Muscle of leg (tissue), 3 donors: ENCODE measurements at regions not wholly inside any gene's neighbourhood (a gene's known extent, or its start where the extent isn't known, plus 50 kb on each side); places are given as distances from the start of the nearest gene placed in this dataset.

ENCODE experiments used
- DNase-seq: peaks from one replicate; pipeline ENCODE4 v3.0.0; 2013
- H3K27ac ChIP-seq: one replicate; pipeline ENCODE4 v1.5.1; 2013; ENCODE audit warnings: mild to moderate bottlenecking, low read length, control low read depth
- H3K27me3 ChIP-seq: one replicate; pipeline ENCODE4 v1.6.1; 2013; ENCODE audit warnings: low read length; ENCODE audit not compliant: control insufficient read depth, insufficient read depth
- H3K36me3 ChIP-seq: one replicate; pipeline ENCODE4 v1.6.1; 2013; ENCODE audit warnings: low read length; ENCODE audit not compliant: control insufficient read depth, insufficient read depth
- H3K4me1 ChIP-seq: one replicate; pipeline ENCODE4 v1.6.1; 2013; ENCODE audit warnings: low read length; ENCODE audit not compliant: control insufficient read depth, insufficient read depth
- H3K4me3 ChIP-seq: one replicate; pipeline ENCODE4 v1.5.1; 2013; ENCODE audit warnings: low read length, control low read depth
- H3K9me3 ChIP-seq: replicated peaks from 2 replicates; pipeline ENCODE4 v1.6.1; 2013; ENCODE audit warnings: low read depth, low read length; ENCODE audit not compliant: control insufficient read depth
- WGBS: methylation state at CpG from one replicate; pipeline ENCODE4 v1.1.5; 2013; ENCODE audit warnings: missing lambda C conversion rate; ENCODE audit not compliant: insufficient coverage; 5-methylcytosine and 5-hydroxymethylcytosine counted together

DNA sequence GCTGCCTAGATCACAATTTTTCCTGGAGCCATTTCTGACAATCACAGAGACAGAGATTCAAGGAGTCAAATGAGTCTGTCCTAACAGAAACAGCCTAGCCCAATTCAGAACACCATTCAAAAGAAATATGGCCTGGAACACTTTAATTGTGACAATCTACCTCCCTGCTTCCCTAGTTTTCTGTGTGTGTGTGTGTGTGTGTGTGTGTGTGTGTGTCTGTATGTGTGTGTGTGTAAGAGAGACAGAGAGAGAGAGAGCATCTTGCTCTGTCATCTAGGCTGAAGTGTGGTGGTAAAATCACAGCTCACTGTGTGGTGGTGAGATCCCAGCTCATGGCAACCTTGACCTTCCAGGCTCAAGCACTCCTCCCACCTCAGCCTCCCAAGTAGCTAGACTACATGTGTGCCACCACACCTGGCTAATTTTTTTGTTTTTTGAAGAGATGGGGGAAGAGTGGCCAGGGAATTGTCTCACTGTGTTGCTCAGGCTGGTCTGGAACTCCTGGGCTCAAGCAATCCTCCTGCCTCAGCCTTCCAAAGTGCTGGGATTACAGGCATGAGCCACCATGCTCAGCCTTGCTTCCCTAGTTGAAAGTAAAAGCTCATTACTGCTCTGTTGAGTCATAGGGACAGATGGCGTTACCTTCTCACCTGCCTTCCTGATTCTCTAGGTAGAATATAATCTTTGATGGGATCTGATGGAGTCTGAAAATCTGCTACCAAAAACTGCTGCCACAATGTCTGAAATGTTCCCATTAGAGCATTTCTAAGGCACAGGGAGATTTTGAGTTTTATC is 89.6 kb upstream of the BEND6 start:
- Histone ChIP-seq H3K4me1 (no peaks in the 10 kb centered on the region), H3K27me3 (peaks cover 2% of the 10 kb centered on the region), H3K36me3 (no peaks in the 10 kb centered on the region), H3K27ac (no peak overlapping the region), H3K4me3 (no peak overlapping the region), H3K9me3 (no peaks in the 10 kb centered on the region)
- no peak for DNase-seq
- no CpG with 5 or more reads among the region's 1 CpG for WGBS

DNA sequence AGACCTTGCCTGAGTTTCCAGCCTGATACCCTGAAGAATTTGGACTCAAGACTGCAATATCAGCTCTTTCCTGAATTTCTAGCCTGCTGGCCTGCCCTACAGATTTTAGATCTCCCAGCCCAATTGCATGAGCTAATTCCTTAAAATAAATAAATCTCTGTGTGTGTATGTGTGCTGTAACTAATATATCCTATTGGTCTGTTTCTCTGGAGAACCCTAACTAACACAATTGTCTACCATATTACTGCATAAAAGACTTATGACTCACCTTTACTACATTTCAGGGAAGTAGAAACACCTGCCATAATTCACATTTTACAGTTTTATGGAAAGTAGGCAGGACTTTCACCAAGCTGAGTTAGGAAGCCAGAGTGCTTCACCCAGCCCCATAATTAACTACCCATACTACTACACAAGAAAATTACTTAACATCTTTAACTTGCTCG is 90.7 kb upstream of the BEND6 start:
- Histone ChIP-seq H3K36me3 (no peaks in the 10 kb centered on the region), H3K4me1 (no peaks in the 10 kb centered on the region), H3K27ac (no peak overlapping the region), H3K4me3 (no peak overlapping the region), H3K9me3 (no peaks in the 10 kb centered on the region), H3K27me3 (peaks cover 2% of the 10 kb centered on the region)
- DNase-seq, result no peak
- WGBS, result no CpG with 5 or more reads among the region's 1 CpG

DNA sequence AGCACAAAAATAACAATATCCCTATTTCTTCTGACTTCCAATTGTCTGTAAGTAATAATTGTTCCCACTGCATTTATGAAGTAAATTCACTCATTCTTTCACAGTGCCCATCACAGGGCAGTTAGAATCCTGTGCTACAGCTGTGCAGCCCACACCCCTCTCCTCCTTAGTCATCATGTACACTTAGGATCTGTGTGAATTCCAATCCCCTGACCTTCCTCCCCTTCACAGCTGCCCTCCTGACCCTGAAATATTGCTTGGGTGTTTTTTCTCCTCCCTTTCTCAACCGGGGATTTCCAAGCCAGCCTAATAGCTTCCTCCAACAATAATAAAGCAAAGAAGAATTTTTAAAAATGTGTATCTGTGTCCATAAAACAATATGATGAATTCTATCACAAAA is 91.5 kb upstream of the BEND6 start:
- Histone ChIP-seq H3K36me3 (no peaks in the 10 kb centered on the region), H3K4me1 (no peaks in the 10 kb centered on the region), H3K4me3 (no peak overlapping the region), H3K27ac (no peak overlapping the region), H3K9me3 (no peaks in the 10 kb centered on the region), H3K27me3 (peaks cover 2% of the 10 kb centered on the region)
- no CpG with 5 or more reads among the region's 1 CpG for WGBS
- peak; percentile 6 for DNase-seq

DNA sequence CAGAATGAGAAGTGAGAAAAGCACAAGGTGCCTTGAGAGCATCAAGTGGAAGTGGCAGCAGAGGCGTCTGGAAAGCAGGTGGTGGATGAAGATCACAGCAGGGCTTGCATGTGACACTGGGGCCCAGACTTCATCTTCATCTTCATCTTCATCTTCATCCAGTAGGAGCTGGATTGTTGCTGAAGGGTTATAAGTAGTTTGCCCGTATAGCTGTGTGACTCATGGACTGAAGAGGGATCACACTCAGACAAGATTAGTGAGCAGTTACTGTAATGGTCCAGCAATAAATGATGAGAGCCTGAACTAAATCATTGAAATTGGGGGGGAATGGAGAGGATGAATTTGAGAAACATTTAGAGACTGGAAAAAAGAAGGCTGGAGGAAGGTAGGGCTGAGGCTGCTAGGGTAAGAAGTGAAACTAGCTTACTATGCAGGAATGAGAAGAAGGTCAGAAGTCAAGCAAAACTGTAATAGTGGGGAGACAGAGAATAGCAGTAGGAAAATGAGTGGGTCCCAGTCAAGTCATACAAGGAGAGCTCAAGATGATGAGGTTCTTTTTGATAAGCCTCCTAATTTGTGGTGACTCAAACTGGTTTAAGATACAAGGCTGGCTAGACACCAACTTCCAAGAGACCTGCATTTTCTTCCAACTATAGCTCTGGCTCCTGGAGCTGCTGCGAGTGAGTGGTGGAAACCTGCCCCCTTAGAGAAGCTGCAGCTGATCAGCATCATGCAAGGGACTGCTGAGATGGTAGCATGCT is 92.3 kb upstream of the BEND6 start:
- WGBS, result 78% methylated on average over 1 of the region's 3 CpGs
- DNase-seq, result no peak
- Histone ChIP-seq H3K27me3 (peaks cover 2% of the 10 kb centered on the region), H3K4me1 (no peaks in the 10 kb centered on the region), H3K36me3 (no peaks in the 10 kb centered on the region), H3K27ac (no peak overlapping the region), H3K9me3 (no peaks in the 10 kb centered on the region), H3K4me3 (no peak overlapping the region)

DNA sequence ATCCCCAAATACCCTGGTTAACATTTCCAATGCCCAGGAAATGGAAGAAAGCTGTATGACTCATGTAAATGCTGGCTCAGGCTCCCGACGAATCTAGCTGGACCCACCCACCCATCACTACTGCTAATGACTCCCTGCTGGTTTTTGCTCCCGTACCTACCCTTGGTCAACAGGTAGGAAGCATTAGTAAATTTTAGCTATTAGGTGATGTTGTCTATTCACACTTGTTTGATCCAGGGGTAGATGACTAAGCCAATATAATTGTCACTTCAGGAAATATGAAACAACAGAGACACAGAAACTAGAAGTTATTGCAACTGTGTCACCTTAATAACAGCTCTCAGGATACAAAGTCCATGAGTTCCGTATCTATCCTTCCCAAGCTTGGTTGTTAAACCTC is 94.4 kb upstream of the BEND6 start:
- no peaks in the 10 kb centered on the region for H3K9me3 ChIP-seq
- no CpG with 5 or more reads among the region's 4 CpGs for WGBS
- no peak for DNase-seq
- no peaks in the 10 kb centered on the region for H3K4me1 ChIP-seq
- H3K27me3 ChIP-seq, result peaks cover 2% of the 10 kb centered on the region
- no peak overlapping the region for H3K27ac ChIP-seq
- no peak overlapping the region for H3K4me3 ChIP-seq
- H3K36me3 ChIP-seq, result no peaks in the 10 kb centered on the region

DNA sequence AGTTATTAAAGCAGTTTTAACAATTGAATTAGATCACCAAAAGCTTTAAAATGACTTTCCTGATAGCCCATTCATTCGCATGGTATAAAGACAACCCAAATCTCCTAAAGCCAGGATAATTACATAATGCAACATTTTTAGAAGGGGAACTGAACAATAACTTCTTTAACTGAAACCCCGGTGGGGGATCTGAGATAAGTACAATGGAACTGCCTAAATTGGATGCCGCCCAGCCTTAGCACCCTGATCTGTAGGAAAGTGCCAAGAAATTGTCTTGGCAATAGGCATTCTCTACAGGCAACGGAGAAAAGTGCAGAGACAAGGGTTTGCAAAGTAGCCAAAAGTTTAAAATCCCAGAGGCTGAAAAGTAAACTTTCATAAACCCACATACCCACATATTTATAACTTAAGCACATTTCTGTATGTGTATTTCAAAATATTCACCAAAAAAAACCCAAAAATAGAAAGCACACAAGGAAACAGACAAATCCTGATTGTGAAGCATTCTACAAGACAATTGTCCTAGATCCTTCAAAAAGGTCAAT is 98.8 kb upstream of the BEND6 start:
- Histone ChIP-seq H3K4me1 (peaks cover 11% of the 10 kb centered on the region), H3K36me3 (no peaks in the 10 kb centered on the region), H3K27me3 (peaks cover 3% of the 10 kb centered on the region), H3K27ac (no peak overlapping the region), H3K4me3 (no peak overlapping the region), H3K9me3 (no peaks in the 10 kb centered on the region)
- 57% methylated on average over 1 of the region's 4 CpGs for WGBS
- no peak for DNase-seq

DNA sequence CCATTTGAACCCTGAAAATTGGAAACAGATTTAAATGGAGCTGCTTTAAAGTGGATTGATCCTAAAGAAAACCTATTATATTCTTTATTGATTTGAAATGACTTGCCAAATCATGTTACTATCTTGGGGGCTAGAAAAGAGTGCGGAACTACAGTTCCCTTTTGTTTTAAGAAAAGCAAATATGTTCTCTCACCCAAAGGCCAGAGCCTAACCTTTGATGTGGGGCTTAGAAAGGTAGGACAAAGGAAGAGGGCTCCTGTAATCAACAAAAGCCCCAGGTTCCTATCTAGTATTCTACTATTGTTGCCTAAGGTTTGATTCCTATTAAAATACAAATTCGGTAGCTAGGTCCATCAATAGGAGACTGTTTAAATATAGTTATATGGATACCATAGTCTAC is 100.8 kb upstream of the BEND6 start:
- H3K36me3 ChIP-seq, result no peaks in the 10 kb centered on the region
- H3K27ac ChIP-seq, result no peak overlapping the region
- peaks cover 3% of the 10 kb centered on the region for H3K27me3 ChIP-seq
- H3K4me3 ChIP-seq, result no peak overlapping the region
- WGBS, result no CpG with 5 or more reads among the region's 2 CpGs
- DNase-seq, result no peak
- H3K4me1 ChIP-seq, result peaks cover 12% of the 10 kb centered on the region
- no peaks in the 10 kb centered on the region for H3K9me3 ChIP-seq

DNA sequence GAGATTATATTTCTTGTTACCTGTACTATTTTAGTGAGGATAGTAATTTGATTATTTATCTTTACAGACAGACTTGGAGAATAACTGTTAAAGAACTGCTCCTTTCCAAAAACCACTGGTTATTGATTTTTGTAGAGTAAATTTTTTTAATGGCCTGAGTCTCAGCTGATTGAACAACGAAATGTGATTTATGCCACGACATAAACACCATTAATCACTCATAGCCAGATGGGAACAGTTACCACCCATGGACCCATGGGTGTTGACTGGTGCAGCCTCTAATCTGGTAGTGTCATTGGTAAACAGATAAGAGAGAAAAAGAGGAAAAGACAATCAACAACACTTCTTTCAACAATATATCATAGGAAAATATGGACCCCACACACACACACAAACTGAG is 101.4 kb upstream of the BEND6 start:
- Histone ChIP-seq H3K36me3 (no peaks in the 10 kb centered on the region), H3K9me3 (no peaks in the 10 kb centered on the region), H3K4me3 (no peak overlapping the region), H3K4me1 (peaks cover 12% of the 10 kb centered on the region), H3K27me3 (peaks cover 3% of the 10 kb centered on the region), H3K27ac (no peak overlapping the region)
- no peak for DNase-seq
- no CpG with 5 or more reads among the region's 2 CpGs for WGBS

DNA sequence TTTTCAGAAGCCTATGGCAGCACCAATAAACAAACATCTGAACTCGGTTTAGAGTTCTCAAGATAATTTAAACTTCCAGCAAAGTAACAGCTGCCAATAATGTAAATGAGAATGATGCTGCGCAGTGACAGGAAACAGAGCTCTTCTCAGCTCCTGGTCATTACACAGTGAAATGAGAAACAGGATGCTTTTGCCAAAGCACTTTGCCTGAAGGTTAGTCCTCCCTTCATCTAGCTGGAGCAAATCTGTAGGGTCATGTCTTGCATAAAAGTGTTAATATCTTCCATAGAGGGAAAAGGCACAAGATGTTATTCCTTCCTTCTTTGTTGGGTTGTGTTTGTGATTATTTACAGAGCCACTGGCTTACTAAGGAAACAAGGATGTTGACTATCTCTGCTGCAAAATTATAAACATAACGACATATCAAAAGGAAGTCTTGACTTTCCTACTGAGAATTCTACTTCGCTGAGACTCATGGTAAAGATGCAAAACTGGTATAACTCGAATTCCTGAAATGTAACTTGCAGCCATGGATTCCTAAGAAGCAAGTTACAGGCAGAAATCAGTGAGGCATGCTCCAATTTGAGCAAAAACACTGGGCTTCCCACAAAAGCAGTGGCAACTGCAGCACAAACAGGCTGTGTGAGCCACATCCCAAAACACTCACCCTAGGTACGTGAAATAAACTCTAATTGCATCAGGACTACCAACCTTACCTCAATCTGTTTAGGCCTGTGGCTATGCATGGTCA is 102.5 kb upstream of the BEND6 start:
- Histone ChIP-seq H3K27me3 (peaks cover 3% of the 10 kb centered on the region), H3K4me1 (peaks cover 12% of the 10 kb centered on the region), H3K36me3 (no peaks in the 10 kb centered on the region), H3K27ac (peak overlapping the region; percentile 84), H3K9me3 (no peaks in the 10 kb centered on the region), H3K4me3 (peak overlapping the region; percentile 47)
- 66% methylated on average over 3 of the region's 6 CpGs for WGBS
- DNase-seq, result no peak
